HEK293 (cell line): ENCODE measurements at regions not wholly inside any gene's neighbourhood (a gene's known extent, or its start where the extent isn't known, plus 50 kb on each side); places are given as distances from the start of the nearest gene placed in this dataset.

Source experiments
- CTCF ChIP-seq: fragments of 450-650 bp; formaldehyde crosslinking; IDR thresholded peaks from 2 replicates; pipeline ENCODE4 v1.5.1; 2016; ENCODE audit warnings: missing biosample characterization, missing genetic modification characterization
- ZNF600 ChIP-seq: fragments of 450-650 bp; formaldehyde crosslinking; IDR thresholded peaks from 2 replicates; pipeline ENCODE4 v1.5.1; 2016; ENCODE audit warnings: missing biosample characterization, missing genetic modification characterization

DNA sequence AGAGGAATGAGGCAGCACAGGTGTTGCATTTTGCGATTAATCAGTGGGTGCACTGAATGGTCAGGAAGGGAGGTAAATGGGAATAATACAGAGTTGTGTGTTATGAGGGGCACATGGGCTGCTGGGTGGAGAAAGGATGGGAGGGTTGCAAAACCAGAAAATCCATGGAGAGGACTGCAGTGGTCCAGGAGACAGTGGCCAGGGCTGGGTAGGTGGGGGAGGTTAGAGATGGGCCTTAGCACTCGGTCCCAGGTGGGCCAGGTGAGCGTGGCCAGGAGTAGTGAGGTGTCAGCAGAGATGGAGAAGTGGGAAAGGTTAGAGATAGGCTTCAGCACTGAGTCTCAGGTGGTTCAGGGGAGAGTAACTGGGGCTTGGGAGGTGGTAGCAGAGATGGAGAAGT, 399.1 kb upstream of the LARGE1 start:
- TF ChIP-seq CTCF (tag by site-specific recombination) (no peak), ZNF600 (tag by site-specific recombination) (no peak)
